Ovary (tissue), 7 donors: ENCODE measurements at regions not wholly inside any gene's neighbourhood (a gene's known extent, or its start where the extent isn't known, plus 50 kb on each side); places are given as distances from the start of the nearest gene placed in this dataset.

Experiments
- DNase-seq, 5 donors: peaks; one replicate each; pipeline ENCODE4 v3.0.0-alpha.2; 2019 to 2020
- H3K27ac ChIP-seq, 2 donors: fragments of 200-600 bp; one replicate each; pipeline versions ENCODE4 v1.5.1 to v1.8.0; 2019 to 2022
- H3K27me3 ChIP-seq: fragments of 200-600 bp; one replicate; pipeline ENCODE4 v1.8.0; 2022
- H3K36me3 ChIP-seq: fragments of 200-600 bp; sonication (generic); one replicate; pipeline ENCODE4 v1.5.1; 2019
- H3K4me1 ChIP-seq: one replicate; pipeline ENCODE4 v1.8.1; 2013; ENCODE audit warnings: mild to moderate bottlenecking, moderate library complexity; ENCODE audit not compliant: insufficient read depth
- H3K4me3 ChIP-seq: fragments of 200-600 bp; sonication (generic); one replicate; pipeline ENCODE4 v1.5.1; 2017
- H3K9me3 ChIP-seq, 2 donors: fragments of 200-600 bp in 1 of 2; sonication (generic) in 1 of 2; one replicate each; pipeline versions ENCODE4 v1.5.1 to v1.8.1; 2013 to 2019; ENCODE audit warnings: mild to moderate bottlenecking in 1 of 2, moderate library complexity in 1 of 2
- CTCF ChIP-seq, 3 donors: fragments of 450-650 bp in 2 of 3; fragments of 200-600 bp in 1 of 3; IDR thresholded peaks; one replicate each; pipeline versions ENCODE4 v1.5.1 to v1.8.0; 2016 to 2022; ENCODE audit warnings: antibody characterized with exemption in 3 of 3, mild to moderate bottlenecking in 1 of 3
- EP300 ChIP-seq: sonication (generic); formaldehyde crosslinking; IDR thresholded peaks from one replicate; pipeline ENCODE4 v1.6.1; 2017; ENCODE audit warnings: antibody characterized with exemption
- POLR2A ChIP-seq: fragments of 450-650 bp; IDR thresholded peaks from one replicate; pipeline ENCODE4 v1.6.1; 2017; ENCODE audit warnings: antibody characterized with exemption, mild to moderate bottlenecking, moderate library complexity
- WGBS, 3 donors: extraction: QIAGEN DNeasy Blood & Tissue Kit in 1 of 3; methylation state at CpG; one replicate each; pipeline versions ENCODE4 v1.1.5 to v1.1.7; 2013 to 2017; 5-methylcytosine and 5-hydroxymethylcytosine counted together
- intact Hi-C, 4 donors: fragments of 100-400 bp; cut with DNase I; formaldehyde crosslinking; loops; one replicate each; pipeline versions ENCODE4 v1.11.0 to v1.15.1; 2022 to 2023
- donor health status: DM: no; HTN: no; CAD: no; lungs with moderate emphysema.
- donor health status: DM: no; HTN: no; CAD: no.
- donor health status: Bipolar disorder and iron deficiency.
- donor health status: DM: no; HTN: no; CAD: no.
- donor health status: DM: yes; HTN: yes; CAD: no.

GRCh38 chr17:79417476-79417988, 193.3 kb downstream of the RBFOX3 start:
- no peaks in the 10 kb centered on the region for H3K9me3 ChIP-seq
- no peaks in the 10 kb centered on the region for H3K27me3 ChIP-seq
- TF ChIP-seq EP300: no peak
- TF ChIP-seq CTCF (IDR thresholded peaks at IDR 0.05): no peak
- H3K36me3 ChIP-seq: no peaks in the 10 kb centered on the region
- 80 to 85% (median 83%) methylated on average over 14 of the region's 14 CpGs for WGBS, 3 donors
- H3K4me3 ChIP-seq: no peak overlapping the region
- H3K27ac ChIP-seq: no peak overlapping the region
- no peak for DNase-seq
- intact Hi-C loops: no loop called here
- peaks cover 3% of the 10 kb centered on the region for H3K4me1 ChIP-seq

- H3K27me3 ChIP-seq: no peaks in the 10 kb centered on the region
- no peak for DNase-seq
- H3K4me3 ChIP-seq: no peak overlapping the region
- H3K36me3 ChIP-seq: no peaks in the 10 kb centered on the region
- H3K4me1 ChIP-seq: peaks cover 3% of the 10 kb centered on the region
- TF ChIP-seq EP300: no peak
- TF ChIP-seq POLR2A: no peak
- WGBS, 3 donors: 60 to 74% (median 70%) methylated on average over 9 of the region's 9 CpGs
- H3K27ac ChIP-seq: no peak overlapping the region
- H3K9me3 ChIP-seq: no peaks in the 10 kb centered on the region
- intact Hi-C loops: no loop called here
Measured at GRCh38 chr17:79415909-79416308, 194.9 kb downstream of the RBFOX3 start.

- DNase-seq: no peak
- no peaks in the 10 kb centered on the region for H3K36me3 ChIP-seq
- peaks cover under 1% of the 10 kb centered on the region for H3K4me1 ChIP-seq
- H3K27ac ChIP-seq: no peak overlapping the region
- intact Hi-C loops: no loop called here
- TF ChIP-seq CTCF (IDR thresholded peaks at IDR 0.05) (no peak), POLR2A (no peak), EP300 (no peak)
- no peaks in the 10 kb centered on the region for H3K9me3 ChIP-seq
- 21 to 41% (median 28%) methylated on average over 12 to 13 of the region's 13 CpGs for WGBS, 3 donors
- no peak overlapping the region for H3K4me3 ChIP-seq
- H3K27me3 ChIP-seq: no peaks in the 10 kb centered on the region
Measured at GRCh38 chr17:79415365-79415764, 195.5 kb downstream of the RBFOX3 start.

- WGBS, 3 donors: 48 to 66% (median 53%) methylated on average over 10 to 16 of the region's 16 CpGs
- Histone ChIP-seq H3K36me3 (no peaks in the 10 kb centered on the region), H3K27ac (no peak overlapping the region), H3K4me3 (no peak overlapping the region), H3K9me3 (no peaks in the 10 kb centered on the region), H3K27me3 (no peaks in the 10 kb centered on the region), H3K4me1 (no peaks in the 10 kb centered on the region)
- TF ChIP-seq POLR2A: no peak
- TF ChIP-seq CTCF (IDR thresholded peaks at IDR 0.05): no peak
- TF ChIP-seq EP300: no peak
- intact Hi-C loops: no loop called here
- no peak for DNase-seq
Measured at GRCh38 chr17:79414793-79415211, 196.0 kb downstream of the RBFOX3 start.

GRCh38 chr17:79414063-79414792, 196.6 kb downstream of the RBFOX3 start:
- intact Hi-C loops: no loop called here
- H3K4me1 ChIP-seq: no peaks in the 10 kb centered on the region
- H3K27me3 ChIP-seq: no peaks in the 10 kb centered on the region
- H3K36me3 ChIP-seq: no peaks in the 10 kb centered on the region
- no peaks in the 10 kb centered on the region for H3K9me3 ChIP-seq
- H3K27ac ChIP-seq: no peak overlapping the region
- 65 to 77% (median 67%) methylated on average over 21 of the region's 21 CpGs for WGBS, 3 donors
- DNase-seq: no peak
- TF ChIP-seq CTCF (IDR thresholded peaks at IDR 0.05): no peak
- TF ChIP-seq EP300: no peak
- no peak for TF ChIP-seq POLR2A
- H3K4me3 ChIP-seq: no peak overlapping the region
